Choroid plexus epithelial cell (primary cell): ENCODE measurements at regions not wholly inside any gene's neighbourhood (a gene's known extent, or its start where the extent isn't known, plus 50 kb on each side); places are given as distances from the start of the nearest gene placed in this dataset.
"Not testable (repeated sequence)": the region's sequence is repeated elsewhere in the genome, so short reads cannot be mapped to it uniquely, and the experiment has no call there.

Source experiments
- DNase-seq: peaks from one replicate; pipeline ENCODE4 v3.0.0-alpha.2; 2010; ENCODE audit warnings: low read depth
- H3K4me3 ChIP-seq: 2 replicates; pipeline ENCODE4 v1.5.1; 2011; ENCODE audit warnings: low read depth, mild to moderate bottlenecking, control low read depth, low read length, moderate library complexity
- TF ChIP-seq, protein P1 (sequence below): conservative IDR thresholded peaks from 2 replicates; pipeline ENCODE4 v1.5.1; 2011; ENCODE audit warnings: low read depth, mild to moderate bottlenecking, control low read depth, inconsistent platforms, low read length, moderate library complexity

DNA sequence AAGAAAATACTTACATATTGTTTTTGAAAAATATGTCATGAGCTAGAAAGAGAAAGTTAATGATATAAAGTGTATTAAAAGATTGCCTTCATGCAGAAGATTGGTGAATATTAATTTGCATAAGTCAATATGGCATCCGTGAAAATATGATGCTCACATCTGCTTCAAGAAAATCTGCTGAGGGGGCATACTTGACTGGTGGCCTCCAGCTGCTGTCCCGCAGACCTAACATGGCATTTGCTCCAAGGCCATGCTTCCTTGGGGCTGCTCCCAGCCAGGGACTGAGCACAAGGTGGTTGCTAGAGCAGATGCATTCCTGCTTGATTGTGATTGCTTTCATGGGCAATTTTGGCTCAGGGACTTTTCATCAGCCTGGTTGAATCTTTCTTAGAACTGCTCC lies 133.8 kb downstream of the TTC6 start:
- no peak overlapping the region for H3K4me3 ChIP-seq
- TF ChIP-seq, protein P1, sequence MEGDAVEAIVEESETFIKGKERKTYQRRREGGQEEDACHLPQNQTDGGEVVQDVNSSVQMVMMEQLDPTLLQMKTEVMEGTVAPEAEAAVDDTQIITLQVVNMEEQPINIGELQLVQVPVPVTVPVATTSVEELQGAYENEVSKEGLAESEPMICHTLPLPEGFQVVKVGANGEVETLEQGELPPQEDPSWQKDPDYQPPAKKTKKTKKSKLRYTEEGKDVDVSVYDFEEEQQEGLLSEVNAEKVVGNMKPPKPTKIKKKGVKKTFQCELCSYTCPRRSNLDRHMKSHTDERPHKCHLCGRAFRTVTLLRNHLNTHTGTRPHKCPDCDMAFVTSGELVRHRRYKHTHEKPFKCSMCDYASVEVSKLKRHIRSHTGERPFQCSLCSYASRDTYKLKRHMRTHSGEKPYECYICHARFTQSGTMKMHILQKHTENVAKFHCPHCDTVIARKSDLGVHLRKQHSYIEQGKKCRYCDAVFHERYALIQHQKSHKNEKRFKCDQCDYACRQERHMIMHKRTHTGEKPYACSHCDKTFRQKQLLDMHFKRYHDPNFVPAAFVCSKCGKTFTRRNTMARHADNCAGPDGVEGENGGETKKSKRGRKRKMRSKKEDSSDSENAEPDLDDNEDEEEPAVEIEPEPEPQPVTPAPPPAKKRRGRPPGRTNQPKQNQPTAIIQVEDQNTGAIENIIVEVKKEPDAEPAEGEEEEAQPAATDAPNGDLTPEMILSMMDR = no peak

GRCh38 chr14:37731094-37731493 lies 135.7 kb downstream of the TTC6 start:
- H3K4me3 ChIP-seq = no peak overlapping the region
- DNase-seq = no peak
- TF ChIP-seq, protein P1 = no peak

More for the DNA sequence above, 133.8 kb downstream of the TTC6 start:
- no peak for DNase-seq

DNA sequence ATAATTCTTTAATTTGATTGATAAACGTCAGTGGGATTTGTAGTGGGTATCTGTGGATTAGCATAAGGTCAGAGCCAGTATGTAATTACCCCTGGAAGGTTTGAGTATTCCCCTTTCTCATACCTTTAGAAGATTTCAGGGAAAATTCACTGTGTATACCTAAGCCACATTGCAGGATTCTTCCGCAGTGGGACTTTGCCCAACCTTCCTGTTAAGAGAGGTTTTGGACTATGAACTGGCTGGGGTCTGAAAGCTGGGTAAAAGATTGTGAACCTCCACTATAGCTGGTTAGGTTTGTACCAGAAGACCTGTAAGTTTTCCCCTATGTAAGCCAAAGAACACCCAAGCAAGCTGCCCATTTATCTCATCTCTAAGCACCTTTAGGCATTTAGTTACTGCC lies 150.2 kb downstream of the TTC6 start:
- no peak for DNase-seq
- H3K4me3 ChIP-seq = no peak overlapping the region

GRCh38 chr14:37746140-37746832 lies 150.9 kb downstream of the TTC6 start:
- no peak overlapping the region for H3K4me3 ChIP-seq
- no peak for DNase-seq
- TF ChIP-seq, protein P1 = no peak

More for the DNA sequence above, 150.2 kb downstream of the TTC6 start:
- TF ChIP-seq, protein P1 = no peak

DNA sequence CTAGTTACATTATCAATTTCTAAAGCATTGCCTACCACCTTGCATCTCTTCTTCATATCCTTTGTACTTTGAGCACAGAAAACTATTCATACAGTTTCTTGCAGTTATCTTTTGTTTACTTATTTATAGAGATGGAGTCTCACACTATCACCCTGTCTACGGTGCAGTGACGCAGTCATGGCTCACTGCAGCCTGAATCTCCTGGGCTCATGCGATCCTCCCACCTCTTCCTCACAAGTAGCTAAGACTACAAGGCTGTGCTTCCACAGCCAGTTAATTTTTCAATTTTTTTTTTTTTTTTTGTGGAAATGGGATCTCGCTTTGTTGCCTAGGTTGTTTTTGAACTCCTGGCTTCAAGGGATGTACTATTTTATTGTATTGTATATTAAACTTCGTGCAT lies 158.0 kb downstream of the TTC6 start:
- TF ChIP-seq, protein P1 = no peak
- DNase-seq = no peak
- no peak overlapping the region for H3K4me3 ChIP-seq

GRCh38 chr14:37760275-37760674 lies 164.8 kb downstream of the TTC6 start:
- not testable (repeated sequence) for DNase-seq, H3K4me3 ChIP-seq

GRCh38 chr14:37763266-37763665 lies 167.8 kb downstream of the TTC6 start:
- no peak overlapping the region for H3K4me3 ChIP-seq
- TF ChIP-seq, protein P1 = no peak
- no peak for DNase-seq

GRCh38 chr14:37772283-37772682 lies 176.9 kb downstream of the TTC6 start:
- H3K4me3 ChIP-seq, DNase-seq: not testable (repeated sequence)
